CD4-positive, alpha-beta T cell treated with Interleukin-6 for 4 hours (primary cell): ENCODE measurements at regions not wholly inside any gene's neighbourhood (a gene's known extent, or its start where the extent isn't known, plus 50 kb on each side); places are given as distances from the start of the nearest gene placed in this dataset.

Source experiments
- DNase-seq: peaks from one replicate; pipeline ENCODE4 v3.0.0-alpha.2; 2020; ENCODE audit warnings: mixed read lengths

- no peak for DNase-seq
Measured at GRCh38 chr15:38894243-38894948, 329.8 kb upstream of the RASGRP1 start.

DNA sequence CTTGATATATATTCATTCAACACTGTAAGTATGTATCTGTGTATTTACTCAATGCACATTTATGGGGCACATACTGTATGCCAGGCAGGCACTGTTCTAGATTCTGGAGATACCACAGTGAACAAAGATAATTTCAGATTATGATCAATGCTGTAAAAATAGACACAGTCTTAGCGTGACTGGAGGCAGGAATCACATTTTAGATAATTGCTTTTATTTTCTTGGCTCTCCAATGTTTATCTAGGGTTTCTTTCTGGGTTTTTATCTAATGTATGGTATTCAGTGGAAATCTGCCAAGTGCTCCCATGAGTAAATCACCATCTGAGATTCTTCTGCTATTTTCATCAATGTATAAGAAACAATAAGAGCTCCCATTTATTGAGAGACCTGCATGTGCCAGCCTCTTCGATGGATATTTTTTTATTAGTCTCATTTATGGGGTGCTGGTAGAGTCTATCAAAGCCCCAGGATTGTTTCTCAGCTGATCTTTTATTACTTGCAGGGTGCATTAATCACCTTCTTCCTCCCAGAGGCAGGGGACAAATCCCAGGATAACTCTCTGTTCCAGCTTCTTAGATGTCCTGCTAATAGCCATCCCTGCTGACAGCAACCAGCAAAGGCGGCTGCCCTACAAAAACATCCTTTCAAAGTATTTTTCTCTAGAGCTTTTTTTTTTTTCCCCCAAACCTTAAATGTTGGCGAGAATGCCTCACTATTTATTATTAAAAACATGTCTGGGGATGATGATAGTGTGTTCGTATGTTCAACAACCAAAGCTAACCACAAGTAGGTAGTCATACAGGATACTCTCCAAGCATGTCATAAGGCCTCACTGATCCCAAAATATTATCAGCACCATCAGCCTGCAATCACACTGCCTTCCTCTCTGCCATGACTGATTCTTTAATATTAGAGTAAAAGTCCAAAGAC lies 331.0 kb upstream of the RASGRP1 start:
- DNase-seq = no peak

DNA sequence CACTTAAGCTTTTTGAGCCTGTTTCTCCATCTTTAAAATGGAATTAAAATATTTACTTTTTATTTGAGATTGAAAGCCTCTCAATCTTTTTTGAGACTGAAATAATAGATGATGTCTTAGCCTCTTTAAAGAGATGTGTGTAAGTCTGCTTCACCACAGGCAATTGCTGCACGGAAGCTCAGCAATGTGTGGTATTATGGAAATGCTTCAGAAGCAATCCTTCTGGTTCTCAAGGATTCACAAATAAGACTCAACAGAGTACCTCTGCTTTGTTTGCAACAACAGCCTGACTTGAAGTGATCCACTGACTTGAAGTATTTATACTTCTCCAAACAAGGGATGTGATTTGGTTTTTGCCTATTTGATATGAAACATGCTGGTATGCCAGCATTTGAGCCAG lies 332.0 kb upstream of the RASGRP1 start:
- DNase-seq = no peak

GRCh38 chr15:38897551-38897950 lies 332.9 kb upstream of the RASGRP1 start:
- no peak for DNase-seq

GRCh38 chr15:38898236-38898635 lies 333.6 kb upstream of the RASGRP1 start:
- no peak for DNase-seq

DNA sequence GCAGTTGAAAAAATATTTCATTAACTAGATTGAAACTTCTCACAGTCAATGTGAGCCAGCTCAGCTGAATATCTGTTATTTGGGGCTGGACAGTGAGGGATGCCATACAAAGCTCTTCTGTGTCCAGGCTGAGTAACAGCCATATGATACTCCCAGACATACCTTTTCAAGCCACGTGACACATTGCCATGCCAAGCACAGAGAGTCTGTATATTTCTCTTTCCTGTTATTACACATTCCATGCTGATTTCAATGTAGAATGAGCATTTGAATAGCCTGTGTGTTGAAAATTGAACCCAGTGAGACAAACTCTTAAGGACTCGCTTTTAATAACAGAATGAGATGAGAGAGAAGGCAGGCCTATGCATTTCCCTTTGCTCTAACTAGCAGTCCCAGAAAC lies 334.7 kb upstream of the RASGRP1 start:
- DNase-seq = no peak

- DNase-seq = no peak
Measured at GRCh38 chr15:38904298-38904697, 339.7 kb upstream of the RASGRP1 start.

GRCh38 chr15:38905632-38906031 lies 341.0 kb upstream of the RASGRP1 start:
- no peak for DNase-seq

- DNase-seq = no peak
Measured at GRCh38 chr15:38920966-38921365, 356.4 kb upstream of the RASGRP1 start.

DNA sequence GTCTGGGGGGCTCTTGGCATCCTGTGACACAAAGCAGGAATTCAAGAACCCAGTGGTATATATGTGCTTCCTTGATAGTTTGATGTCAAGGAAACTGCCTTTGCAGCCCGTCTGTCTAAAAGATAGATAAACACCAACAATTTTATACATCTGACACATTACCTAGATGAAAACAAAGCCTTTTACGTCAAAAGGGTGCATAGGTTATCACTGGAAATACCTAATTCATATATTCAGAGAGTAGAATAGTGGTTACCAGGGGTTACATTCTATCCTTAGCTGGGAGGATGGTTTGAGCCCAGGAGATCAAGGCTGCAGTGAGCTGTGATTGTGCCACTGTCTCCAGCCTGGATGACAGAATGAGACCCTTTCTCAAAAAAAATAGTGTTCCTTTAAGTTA lies 356.9 kb upstream of the RASGRP1 start:
- no peak for DNase-seq

DNA sequence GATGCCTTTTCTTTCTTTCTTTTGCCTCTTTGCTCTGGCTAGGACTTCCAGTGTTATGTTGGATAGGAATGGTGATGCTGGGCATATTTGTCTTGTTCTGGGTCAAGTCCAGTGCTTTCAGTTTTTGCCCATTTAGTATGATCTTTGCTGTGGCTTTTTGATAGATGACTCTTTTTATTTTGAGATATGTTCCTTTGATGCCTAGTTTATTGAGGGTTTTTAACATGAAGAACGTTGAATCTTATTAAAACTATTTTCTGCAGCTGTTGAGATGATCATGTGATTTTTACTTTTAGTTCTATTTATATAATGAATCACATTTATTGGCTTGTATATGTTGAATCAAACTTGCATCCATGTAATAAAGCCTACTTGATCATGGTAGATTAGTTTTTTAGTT lies 363.8 kb upstream of the RASGRP1 start:
- no peak for DNase-seq

GRCh38 chr15:38930851-38931572 lies 366.4 kb upstream of the RASGRP1 start:
- no peak for DNase-seq

DNA sequence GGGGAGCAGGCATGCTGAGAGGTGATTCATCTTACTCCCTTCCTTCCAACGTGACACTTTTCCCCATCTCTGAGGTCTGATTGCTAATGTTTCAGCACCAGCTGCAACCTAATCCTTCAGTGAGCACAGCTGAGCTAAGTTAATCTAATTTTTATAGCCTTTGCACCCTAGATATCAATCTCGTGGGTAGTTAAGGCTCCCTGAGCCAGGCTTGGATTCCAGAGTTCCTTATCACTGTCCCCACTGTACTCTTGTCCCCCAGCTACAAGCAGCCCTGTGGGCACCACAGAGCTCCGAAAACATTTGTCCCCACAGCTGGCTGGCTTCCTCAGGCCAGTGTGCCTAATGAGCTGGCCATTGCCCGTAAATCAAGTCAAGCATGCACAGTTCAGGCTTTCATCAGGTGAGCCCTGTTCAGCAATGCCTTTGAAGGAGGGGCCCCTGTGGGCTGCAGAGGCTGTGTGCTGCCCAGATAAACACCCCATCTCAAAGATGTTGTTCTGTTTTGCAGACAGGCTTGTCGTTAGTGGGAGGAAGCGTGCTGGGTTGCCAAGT lies 376.9 kb upstream of the RASGRP1 start:
- DNase-seq = no peak

- no peak for DNase-seq
Measured at GRCh38 chr15:38944536-38944935, 379.9 kb upstream of the RASGRP1 start.

- DNase-seq = no peak
Measured at GRCh38 chr15:38945551-38946298, 381.1 kb upstream of the RASGRP1 start.

DNA sequence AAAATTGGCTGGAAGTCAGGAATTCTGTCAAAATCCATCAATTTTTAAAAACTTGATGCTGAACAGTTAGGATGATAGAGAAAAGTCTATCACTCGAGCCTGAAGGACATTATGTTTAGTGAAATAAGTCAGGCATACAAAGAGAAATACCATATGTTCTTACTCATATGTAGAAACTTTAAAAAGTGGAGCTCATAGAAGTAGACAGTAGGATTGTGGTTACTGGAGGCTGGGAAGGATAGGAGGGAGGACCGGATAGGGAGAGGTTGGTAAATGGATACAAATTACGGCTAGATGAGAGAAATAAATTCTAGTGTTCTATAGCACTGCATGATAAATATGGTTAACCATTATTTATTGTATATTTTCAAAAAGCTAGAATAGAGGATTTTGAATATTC lies 389.5 kb upstream of the RASGRP1 start:
- no peak for DNase-seq

GRCh38 chr15:38961456-38961855 lies 396.8 kb upstream of the RASGRP1 start:
- no peak for DNase-seq

DNA sequence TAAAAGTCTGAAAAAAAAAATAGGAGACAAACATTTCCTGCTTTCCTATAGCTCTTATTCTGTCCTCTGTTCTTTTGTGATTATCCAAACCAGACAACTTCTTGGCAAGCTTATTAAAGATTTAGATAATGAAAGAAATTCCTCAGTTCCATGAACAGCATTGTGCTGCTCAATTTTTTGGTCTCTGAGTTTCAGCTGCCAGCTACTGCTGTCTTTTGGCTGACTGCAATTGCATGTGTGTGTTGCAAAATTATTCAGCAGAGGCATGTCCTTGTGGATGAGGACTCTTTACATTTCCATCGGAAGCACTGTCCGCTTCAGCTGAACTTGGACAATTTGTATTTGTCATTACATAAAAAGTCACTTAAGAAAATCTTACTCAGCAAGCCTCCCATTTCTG lies 397.3 kb upstream of the RASGRP1 start:
- no peak for DNase-seq

DNA sequence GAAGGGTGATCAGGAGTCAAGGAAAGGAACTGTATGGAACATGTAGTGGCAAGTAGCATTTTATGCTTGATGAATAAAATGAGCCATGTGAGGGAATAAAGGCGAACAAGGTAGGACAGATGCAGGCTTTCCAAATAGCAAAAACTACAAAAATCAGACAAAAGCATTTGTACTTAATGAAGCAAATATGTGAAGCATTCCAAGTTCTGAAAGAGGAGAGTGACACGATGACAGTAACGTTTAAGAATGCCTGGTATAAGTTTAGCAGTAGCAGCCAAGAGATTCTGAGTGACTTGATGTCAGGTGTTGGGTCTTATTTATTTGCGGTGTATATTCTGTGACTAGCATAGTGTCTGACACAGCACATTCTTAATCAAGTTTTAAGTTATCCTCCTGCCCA lies 408.2 kb upstream of the RASGRP1 start:
- no peak for DNase-seq

GRCh38 chr15:38975282-38975990 lies 410.8 kb upstream of the RASGRP1 start:
- DNase-seq = no peak

- no peak for DNase-seq
Measured at GRCh38 chr15:38991126-38991525, 426.5 kb upstream of the RASGRP1 start.

GRCh38 chr15:38991701-38992100 lies 427.1 kb upstream of the RASGRP1 start:
- DNase-seq = no peak
